ENCODE measurements at regions not wholly inside any gene's neighbourhood (a gene's known extent, or its start where the extent isn't known, plus 50 kb on each side); places are given as distances from the start of the nearest gene placed in this dataset.

DNA sequence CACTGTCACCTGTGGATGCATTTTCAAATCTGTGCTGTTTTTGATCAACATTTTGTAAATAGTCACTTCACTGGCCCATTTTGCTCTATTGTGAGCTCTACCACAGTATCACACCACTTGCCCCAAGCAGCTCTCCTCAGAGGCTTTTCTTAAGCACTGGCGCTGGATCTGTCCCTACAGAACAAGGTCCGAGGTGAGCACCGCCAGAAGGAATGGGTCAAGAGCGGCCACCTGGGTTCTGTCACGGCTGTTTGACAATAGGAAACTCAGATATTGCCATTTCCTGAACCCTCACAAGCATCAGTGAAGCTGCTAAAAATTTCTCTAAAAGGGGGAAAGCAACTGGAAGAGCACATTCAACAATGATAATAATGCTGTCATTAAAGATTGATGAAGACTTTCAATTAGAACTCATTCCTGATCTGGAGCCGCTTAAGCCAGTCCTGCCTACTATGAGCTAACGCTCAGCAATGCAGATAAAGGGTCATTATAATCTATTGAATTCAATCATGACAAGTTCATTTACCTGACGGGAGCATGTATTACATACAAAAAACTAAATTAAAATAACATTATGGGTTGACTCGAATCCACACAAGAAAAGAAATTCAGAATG lies 514.0 kb downstream of the GALR1 start:
- no peak for DNase-seq

DNA sequence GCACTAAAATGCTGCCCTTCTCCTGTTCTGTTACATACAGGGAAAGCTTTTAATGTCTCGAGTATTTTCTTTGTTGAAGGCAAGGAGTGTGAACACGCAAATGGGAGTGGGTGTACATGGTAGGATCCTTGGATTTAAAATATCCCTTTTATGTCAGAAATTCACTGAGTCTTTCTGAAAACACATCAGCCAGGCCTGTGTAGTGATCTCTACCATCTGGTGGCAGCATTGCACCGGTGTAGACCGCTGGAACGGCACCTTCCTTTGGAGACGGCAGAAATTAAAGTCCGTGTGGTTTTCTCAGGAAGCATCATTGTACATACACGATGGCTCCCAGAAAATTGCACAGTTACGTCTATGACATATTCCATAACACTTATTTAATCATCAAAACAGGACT lies 515.8 kb downstream of the GALR1 start:
- no peak for DNase-seq

DNA sequence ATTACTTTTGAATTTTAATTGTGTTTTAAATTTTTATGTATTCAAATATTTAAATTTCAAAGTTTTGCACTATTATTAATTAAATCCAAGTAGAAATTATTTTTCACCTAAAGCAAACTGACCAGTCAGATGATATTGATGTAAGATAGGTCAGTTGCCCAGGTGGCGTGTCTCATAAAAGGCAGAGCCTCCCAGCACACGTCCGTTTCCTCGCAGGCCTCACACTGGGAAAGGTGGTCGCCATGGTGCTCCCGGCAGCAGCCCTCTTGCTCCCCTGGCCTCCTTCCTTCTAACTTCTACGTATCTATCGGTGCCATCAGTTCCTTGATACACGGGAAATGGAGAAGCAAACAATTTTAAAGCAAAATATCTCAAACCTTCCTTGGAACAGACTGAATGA lies 516.8 kb downstream of the GALR1 start:
- DNase-seq = no peak

DNA sequence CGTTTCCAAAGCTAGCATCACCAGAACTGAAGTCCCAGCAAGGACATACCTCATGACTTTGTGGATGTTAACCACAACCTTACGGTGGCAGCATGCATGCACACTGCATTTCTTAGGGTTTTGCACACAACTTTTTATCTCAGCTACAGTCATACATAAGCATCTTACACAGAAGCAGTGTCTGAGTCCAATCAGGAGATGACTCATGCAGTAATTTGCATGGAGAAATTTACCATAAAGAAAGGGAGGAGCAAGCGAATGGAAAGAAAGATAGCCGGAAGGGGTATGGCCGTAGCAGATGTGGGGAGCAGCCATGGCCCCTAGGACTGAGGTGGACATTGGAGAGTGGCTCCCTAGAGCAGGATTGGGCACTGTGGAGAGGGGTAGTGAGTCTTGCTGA lies 522.5 kb downstream of the GALR1 start:
- no peak for DNase-seq

DNA sequence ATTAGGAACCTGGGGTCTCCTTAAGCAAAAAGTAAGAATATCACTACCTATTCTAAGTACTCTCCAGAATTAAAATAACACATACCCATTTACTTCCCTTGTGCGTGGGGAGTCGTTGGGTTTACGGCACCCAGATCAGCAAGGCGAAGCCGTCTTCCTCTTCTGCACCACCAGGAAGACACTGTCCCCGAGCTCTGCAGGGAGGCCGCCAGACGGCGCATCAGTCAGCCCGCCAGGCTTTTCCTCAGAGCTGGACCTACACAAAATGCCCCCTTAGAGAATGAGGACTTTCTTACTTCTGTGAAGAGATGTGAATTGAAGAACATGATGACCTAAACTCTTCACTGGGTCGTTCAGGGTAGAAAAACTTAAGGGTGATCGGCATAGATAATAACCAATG lies 526.5 kb downstream of the GALR1 start:
- DNase-seq = no peak

DNA sequence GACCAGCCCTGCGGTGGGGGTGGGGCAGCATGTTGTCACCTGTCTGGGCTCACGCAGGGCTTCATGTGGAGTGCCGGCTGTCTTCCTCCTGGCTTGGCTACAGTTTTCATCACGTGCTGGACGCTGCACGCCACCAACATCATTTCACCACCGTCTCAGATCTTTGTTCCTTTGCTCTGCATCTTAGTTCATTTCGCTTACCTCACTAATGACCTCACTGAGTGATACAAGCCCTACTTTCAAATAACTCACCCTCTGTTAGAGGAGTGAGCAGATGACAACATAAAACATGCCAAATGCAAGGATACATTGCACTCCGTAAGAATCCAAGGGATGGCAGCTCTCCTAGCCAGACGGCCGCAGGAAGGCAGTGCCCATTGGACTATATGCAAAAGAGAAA lies 527.5 kb downstream of the GALR1 start:
- DNase-seq = no peak

DNA sequence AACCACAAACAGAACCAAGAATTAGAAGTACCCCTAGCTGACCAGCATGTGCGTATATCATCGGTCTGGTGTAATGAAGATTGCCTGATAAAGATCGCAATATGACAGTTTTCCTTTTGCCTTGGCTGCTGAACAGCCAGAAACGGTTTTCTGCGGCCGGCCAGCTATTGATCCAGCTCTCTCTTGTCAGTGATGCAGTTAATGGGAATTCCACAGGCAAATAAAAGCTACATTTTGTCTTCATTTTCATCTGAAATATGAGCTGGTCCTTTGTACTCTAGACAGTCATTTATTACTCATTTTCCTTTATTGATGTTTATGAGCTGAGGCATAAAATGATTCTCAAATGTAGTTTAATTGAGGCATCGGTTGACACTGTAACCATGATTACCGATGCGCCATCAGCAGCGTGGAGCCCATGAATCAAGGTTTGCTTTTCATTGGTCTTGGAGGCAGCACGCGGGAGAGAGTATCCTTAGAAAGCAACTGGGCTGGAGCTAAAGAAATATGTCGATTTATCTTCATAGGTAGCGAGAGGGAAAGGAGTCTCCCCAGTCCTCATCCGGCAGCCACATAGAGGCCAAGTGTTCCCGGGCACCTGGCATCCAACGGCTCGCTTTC lies 535.2 kb downstream of the GALR1 start:
- DNase-seq = no peak

DNA sequence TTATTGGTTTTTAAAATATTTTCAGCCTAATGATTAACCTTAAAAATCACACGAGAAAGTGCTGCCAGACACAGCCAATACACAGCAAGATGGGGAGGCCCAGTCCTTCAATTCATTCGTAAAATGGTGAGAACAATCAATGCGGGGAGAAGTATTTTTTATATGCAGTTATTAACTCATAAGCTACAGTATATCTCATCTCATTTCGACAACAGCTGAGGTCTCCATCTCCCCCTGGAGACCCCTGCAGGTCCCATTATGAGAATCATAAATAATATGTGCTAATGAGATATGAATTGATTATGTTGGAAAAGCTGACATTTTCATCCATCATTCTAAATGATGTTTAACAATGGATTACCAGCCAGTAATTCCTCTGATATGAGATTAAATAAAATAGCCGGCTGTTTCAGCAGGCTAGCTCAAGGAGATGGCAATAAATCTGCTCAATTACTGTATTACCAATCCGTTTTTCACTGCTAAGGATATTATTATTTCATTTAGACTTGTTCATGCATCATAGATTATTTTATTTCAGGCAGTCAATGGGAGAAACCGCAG lies 535.8 kb downstream of the GALR1 start:
- no peak for DNase-seq

DNA sequence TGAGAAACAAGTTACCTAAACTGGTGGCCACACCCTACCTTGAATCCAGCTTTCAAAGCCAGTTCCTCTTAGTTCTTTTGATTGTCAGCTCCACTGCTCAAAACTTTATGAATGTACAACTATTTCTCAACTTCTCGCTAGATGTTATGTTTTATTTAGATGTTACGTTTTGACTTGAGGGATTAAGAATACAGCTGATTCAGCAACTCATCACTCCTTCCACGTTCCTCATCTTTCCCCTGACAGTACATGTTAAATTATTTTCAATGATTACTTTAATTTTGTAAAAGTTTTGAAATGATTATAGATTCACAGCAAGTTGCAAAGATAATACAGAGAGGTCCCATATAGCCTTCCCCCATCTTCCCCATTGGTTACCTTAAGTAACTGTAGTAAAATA lies 553.4 kb downstream of the GALR1 start:
- no peak for DNase-seq

DNA sequence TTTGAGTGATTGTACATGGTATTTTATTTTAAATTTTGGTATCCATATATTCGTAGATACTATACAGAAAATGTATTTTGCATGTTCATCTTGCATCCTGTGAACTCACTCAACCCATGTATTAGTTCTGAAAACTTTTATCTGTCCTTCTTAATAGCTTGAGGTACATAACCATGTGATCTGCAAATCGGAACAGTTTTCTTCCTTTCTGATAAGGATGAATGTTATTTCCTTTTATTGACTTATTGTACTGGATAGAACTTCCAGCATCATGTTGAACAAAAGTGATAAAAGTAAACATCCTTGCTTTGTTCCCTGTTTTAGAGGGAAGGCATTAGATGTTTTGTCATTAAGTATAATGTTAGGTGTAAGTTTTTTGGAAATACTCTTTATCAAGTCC lies 554.7 kb downstream of the GALR1 start:
- DNase-seq = no peak

DNA sequence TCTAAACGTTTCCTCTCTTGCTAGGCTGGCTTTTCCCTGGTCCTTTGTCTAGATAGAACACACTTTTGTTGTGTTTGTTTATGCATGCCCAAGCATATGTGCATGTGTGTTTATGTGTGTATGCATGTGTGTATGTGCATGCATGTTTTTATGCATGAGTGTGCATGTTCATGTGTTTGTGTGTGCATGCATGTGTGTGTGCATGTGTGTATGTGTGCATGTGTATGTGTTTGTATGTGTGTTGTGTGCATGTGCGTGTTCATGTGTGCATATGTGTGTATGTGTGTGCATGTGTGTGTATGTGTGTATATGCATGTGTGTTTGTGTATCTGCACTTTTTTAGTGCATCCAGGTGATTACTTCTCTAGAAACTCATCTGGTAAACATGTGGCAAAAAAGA lies 558.0 kb downstream of the GALR1 start:
- DNase-seq = no peak

DNA sequence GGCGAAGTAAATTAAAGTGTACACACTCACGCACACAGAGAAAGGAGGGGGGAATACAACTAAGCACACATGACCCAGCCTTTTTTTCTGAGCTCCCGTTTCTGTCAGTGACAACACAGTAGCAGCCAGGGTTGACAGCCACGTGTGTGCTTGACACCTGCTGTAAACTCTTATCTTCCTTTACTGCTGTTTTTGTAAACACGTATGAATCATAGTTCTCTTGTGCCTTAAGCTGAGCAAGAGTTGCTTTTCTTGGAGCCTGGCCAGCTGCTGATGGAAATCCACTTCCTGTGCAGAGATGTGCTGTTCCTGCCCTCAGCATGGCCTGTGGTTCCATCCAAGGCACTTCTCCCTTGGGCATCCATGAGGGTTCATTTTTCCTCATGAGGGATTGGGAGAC lies 561.9 kb downstream of the GALR1 start:
- DNase-seq = no peak

DNA sequence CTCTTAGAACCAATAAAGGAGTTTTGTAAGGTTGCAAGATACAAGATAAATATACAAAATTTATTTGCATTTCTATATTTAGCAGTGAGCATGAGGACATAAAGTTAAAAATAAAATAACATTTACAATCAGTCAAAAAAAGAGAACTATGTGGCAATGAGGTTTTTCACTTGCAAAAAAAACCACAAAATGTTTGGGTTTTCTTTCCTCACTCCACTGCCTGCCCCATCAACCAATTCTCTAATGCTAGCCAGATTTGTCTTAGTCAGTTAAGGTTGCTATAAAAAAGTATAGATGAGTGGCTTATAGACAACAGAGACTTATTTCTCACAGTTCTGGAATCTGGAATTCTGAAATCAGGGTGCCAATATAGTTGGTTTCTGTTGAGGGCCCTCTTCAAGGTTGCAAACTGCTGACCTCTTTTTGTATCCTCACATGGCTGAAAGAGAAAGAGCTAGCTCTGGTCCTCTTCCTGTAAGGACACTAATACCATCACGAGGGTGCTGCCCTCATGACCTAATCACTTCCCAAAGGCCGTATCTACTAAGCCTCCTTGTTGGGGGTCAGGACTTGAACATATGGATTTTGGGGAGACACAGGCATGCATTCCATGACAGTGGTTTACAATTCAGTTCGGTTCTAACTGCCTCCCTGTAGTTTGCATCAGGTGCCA lies 566.2 kb downstream of the GALR1 start:
- DNase-seq = no peak

DNA sequence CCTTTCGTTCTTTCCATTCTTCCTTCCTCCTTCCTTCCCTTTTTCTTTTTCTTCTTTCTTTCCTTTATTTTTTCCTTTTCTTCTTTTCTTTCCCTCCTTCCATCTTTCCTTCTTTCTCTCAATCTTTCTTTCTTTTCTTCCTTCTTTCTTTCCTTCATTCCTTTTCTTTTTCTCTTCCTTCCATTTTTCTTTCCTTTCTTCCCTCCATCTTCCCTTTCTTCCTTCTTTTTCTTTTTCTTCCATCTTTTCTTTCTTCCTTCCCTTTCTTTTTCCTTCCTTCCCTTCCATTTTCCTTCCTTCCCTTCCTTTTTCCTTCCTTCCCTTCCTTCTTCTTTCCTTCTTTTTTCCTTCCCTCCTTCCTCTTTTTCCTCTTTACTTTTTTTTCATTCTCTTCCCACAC lies 568.7 kb downstream of the GALR1 start:
- DNase-seq = no peak

DNA sequence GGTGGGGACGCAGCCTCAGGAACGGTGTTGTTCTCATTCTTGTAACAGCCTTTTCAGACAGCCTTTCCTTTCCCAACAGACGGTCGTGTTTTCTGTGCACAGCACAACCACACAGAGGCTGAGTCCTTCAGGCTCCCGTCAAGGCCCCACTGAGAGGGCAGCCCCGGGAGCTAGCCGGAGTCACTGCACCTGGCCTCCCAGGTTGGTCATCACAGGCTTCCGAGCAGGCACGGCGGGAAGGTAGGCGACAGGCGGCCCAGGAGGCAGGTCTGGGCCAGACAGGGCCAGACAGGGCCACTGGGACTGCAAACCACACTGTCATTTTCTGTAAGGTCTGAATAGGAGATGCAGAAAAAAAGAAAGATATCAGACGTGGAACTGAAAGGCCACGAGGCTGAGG lies 570.8 kb downstream of the GALR1 start:
- DNase-seq = no peak

DNA sequence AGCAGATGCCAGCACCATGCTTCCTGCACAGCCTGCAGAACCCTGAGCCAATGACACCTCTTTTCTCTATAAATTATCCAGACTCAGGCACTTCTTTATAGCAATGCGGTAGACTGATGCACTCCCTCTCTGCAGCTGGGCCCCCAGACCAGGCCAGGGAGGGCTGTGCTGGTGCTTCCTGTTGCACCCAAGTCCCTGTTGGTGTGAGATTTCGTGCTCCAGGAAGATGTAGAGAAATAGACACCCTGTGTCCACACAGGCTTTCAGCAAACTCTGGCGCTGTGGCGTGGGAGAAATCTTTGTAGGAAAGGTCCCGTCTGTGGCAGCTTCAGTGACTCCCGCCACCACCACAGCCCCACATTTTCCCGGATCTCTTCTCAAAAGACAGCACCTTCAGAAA lies 572.2 kb downstream of the GALR1 start:
- DNase-seq = no peak

DNA sequence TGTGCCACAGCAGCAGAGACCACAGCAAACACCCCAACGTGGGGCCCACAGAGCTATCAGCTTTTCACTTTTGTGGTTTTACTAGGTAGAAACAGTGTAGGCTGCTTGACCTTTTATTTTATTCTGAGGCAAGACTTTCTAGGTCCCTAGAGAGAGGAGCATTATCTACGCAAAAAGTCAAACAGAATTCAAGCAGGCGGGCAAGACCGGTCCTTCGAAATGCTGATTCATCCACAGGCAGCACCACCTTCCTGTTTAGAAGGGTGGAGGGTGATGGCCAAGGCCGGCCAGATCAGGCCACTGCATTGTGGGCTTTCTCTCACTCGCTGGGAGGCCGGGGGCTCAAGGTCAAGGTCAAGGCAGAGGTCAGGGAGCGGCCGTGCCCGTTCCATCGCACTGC lies 573.0 kb downstream of the GALR1 start:
- DNase-seq = no peak

DNA sequence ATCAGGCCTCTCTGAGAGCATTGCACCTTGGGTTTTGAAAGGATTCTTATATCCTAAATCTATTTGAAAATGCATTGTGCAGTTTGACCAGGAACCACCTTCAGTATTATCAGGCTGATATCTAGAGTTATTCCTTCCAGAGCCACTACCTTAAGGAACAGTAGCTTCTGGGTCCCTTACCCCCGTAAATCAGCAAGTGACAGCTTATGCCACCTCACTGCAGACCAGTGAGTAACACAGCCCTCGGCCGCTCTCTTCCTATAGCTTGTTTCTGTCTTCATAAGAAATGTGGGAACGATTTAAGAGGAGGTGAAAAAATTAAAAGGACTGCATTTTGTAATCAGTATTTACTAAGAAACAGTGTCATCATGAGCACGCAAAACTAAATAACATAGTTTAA lies 584.2 kb downstream of the GALR1 start:
- no peak for DNase-seq

DNA sequence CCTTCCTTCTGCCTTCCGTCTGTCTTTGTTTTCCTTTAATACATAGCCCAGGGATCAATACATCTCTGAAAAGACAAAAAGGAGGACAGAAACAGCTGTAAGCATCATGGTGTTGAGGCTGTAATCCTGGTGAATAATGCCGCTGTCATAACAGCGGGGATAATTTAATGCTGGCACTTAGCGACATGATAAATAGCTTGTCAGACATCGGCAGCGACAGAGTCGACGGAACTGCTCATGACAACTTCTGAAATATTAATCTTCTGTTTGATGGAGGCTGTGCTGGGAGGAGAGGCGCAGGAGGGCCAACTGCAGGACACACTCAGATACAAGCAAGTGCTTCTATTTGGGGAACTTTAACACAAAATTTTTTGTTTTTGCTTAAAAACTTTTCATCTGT lies 602.2 kb downstream of the GALR1 start:
- DNase-seq = no peak

DNA sequence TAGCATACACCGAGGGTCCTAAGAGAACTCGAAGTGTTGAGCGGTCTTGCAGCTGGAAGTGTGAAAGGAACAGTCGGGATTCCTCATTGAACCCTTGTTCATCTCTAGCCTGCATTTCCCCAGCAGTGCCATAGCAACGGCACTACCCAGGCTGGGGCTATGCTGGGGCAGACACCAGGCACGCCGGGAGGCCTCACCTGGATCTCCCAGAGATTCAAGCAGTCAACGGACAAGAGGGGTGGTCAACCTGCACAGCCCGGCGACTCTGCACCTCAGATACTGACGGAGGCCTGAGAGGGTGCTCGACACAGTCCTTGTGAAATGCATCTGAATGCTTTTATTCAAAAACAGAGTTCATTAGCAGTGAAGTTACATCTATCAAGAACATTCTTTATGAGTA lies 604.2 kb downstream of the GALR1 start:
- no peak for DNase-seq

DNA sequence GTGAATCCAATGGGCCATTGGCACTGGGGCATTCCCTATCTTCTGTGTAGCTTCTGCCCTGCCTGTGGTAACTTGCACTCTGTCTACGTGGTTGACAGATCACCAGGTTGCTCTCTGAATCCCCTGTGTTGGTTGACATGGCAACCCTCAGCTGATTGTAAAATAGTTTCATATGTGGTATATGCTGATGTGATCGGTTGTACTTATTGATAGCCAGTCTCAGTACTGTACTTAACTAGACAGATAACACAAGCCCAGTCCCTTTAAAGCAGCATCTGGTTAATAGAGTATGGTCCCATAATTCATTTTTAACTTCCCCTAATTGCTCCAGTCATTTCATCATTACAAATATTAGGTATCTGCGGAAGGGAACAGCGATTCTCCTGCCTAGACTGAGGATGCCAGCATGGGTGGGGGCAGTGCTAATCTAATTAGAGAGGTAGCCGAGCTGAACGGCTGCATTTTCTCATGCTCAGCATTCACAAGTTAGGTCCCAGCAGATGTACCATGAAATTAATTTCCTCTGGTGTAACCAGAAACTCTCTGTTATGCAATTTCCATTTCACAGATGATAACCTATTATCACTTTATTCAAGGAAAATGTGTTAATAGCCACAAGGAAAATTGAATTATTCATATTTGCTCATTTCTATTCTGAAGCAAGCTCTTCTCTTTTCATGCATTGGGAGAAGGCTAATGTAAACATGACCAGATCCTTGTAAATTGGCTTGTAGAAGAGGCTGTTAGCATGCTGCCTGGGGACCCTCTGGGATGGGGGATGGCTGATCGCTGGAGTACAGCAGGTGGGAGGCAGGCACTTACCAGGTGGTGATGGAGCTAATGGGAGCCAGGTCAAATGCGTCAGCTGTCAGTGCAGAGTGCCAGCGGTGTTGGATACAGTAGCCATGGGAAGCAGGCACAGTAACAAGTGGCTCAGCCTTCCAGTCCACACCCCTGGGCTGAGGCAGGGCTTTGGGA lies 608.3 kb downstream of the GALR1 start:
- no peak for DNase-seq

DNA sequence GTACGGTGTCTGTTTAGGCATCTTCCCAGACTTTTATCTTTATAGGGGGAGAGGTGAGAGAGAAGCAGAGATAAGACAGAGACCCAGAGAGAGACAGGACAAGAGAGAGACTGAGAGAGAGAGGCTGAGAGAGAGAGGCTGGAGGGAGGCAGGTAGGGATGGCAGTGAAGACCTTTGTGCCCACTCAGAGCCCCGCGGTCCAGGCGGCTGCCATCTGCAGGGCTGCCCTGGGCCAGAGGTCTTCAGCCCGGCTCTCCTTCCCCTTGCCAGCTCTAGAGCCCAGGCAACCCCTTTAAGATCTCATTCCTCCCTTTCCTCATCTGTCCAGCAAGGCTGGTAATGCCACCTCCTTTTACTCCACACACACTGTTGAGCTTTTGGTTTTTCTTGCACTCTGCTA lies 610.0 kb downstream of the GALR1 start:
- no peak for DNase-seq

DNA sequence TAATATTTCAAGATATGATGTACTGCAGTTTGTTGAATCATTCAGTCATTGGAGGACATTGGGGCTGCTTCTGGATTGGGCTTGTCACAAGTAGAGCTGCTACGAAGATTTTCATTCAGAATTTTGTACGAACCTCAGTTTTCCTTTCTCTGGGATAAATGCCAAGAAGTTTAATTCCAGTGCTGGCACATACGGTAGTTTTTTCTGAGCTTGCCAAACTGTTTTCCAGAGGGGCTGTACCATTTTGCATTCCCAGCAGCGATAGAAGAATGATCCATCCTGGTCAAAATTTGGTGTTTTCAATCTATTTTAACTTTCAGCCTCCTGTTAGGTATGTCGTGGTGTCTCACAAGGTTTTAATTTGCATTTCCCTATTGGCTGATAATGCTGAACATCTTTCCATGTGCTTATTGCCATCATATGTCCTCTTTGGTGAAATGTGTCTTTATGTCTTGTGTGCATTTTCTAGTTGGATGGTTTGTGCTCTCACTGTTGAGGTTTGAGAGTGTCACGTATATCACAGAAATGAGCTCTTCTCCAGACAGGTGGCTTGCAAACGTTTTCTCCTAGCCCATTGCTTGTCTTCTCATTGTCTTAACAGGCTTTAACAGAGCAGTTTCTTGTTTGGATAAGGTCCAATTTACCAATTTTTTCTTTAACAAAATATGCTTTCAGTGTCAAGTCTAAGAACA lies 612.6 kb downstream of the GALR1 start:
- no peak for DNase-seq
